Esophagus muscularis mucosa (tissue), 3 donors: ENCODE measurements at regions not wholly inside any gene's neighbourhood (a gene's known extent, or its start where the extent isn't known, plus 50 kb on each side); places are given as distances from the start of the nearest gene placed in this dataset.

ENCODE experiments used
- POLR2A ChIP-seq: fragments of 450-650 bp; IDR thresholded peaks from one replicate; pipeline ENCODE4 v1.6.1; 2017; ENCODE audit warnings: antibody characterized with exemption, moderate library complexity, mild to moderate bottlenecking, low read depth
- POLR2AphosphoS5 ChIP-seq, 2 donors: sonication (generic); formaldehyde crosslinking; IDR thresholded peaks; one replicate each; pipeline ENCODE4 v1.6.1; 2017; ENCODE audit warnings: antibody characterized with exemption in 2 of 2
- TF ChIP-seq, protein P1 (sequence below), 3 experiments: fragments of 200-600 bp in 2 of 3; fragments of 450-650 bp in 1 of 3; sonication (generic) in 2 of 3; IDR thresholded peaks; one replicate each; pipeline ENCODE4 v1.5.1; 2017 to 2019; ENCODE audit warnings: antibody characterized with exemption in 3 of 3, mild to moderate bottlenecking in 2 of 3, moderate library complexity in 1 of 3

GRCh38 chr18:39840406-39840805 lies 2114.6 kb upstream of the PIK3C3 start:
- TF ChIP-seq POLR2A (no peak), POLR2AphosphoS5 (IDR thresholded peaks at IDR 0.05) (no peak)
- TF ChIP-seq, protein P1, sequence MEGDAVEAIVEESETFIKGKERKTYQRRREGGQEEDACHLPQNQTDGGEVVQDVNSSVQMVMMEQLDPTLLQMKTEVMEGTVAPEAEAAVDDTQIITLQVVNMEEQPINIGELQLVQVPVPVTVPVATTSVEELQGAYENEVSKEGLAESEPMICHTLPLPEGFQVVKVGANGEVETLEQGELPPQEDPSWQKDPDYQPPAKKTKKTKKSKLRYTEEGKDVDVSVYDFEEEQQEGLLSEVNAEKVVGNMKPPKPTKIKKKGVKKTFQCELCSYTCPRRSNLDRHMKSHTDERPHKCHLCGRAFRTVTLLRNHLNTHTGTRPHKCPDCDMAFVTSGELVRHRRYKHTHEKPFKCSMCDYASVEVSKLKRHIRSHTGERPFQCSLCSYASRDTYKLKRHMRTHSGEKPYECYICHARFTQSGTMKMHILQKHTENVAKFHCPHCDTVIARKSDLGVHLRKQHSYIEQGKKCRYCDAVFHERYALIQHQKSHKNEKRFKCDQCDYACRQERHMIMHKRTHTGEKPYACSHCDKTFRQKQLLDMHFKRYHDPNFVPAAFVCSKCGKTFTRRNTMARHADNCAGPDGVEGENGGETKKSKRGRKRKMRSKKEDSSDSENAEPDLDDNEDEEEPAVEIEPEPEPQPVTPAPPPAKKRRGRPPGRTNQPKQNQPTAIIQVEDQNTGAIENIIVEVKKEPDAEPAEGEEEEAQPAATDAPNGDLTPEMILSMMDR (IDR thresholded peaks at IDR 0.05), result no peak
